ENCODE measurements at regions not wholly inside any gene's neighbourhood (a gene's known extent, or its start where the extent isn't known, plus 50 kb on each side); places are given as distances from the start of the nearest gene placed in this dataset.

- no peak for TF ChIP-seq EZH2 (IDR thresholded peaks at IDR 0.05; ENCODE audit: borderline replicate concordance, low read length)
- no peak for TF ChIP-seq CTCF (IDR thresholded peaks at IDR 0.05; ENCODE audit: low read length)
Observed at GRCh38 chr12:63319936-63320633, 169.1 kb upstream of the AVPR1A start.
